ENCODE measurements at regions not wholly inside any gene's neighbourhood (a gene's known extent, or its start where the extent isn't known, plus 50 kb on each side); places are given as distances from the start of the nearest gene placed in this dataset.

- TF ChIP-seq, protein P1, sequence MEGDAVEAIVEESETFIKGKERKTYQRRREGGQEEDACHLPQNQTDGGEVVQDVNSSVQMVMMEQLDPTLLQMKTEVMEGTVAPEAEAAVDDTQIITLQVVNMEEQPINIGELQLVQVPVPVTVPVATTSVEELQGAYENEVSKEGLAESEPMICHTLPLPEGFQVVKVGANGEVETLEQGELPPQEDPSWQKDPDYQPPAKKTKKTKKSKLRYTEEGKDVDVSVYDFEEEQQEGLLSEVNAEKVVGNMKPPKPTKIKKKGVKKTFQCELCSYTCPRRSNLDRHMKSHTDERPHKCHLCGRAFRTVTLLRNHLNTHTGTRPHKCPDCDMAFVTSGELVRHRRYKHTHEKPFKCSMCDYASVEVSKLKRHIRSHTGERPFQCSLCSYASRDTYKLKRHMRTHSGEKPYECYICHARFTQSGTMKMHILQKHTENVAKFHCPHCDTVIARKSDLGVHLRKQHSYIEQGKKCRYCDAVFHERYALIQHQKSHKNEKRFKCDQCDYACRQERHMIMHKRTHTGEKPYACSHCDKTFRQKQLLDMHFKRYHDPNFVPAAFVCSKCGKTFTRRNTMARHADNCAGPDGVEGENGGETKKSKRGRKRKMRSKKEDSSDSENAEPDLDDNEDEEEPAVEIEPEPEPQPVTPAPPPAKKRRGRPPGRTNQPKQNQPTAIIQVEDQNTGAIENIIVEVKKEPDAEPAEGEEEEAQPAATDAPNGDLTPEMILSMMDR (IDR thresholded peaks at IDR 0.05): no peak
- TF ChIP-seq EP300 (IDR thresholded peaks at IDR 0.05) (no peak), POLR2AphosphoS5 (IDR thresholded peaks at IDR 0.05) (no peak), POLR2A (IDR thresholded peaks at IDR 0.05) (no peak)
These were observed 213.9 kb upstream of the LYPLAL1 start for GRCh38 chr1:218959784-218960183.

Data from upper lobe of left lung (tissue), 4 donors.